ENCODE measurements at regions not wholly inside any gene's neighbourhood (a gene's known extent, or its start where the extent isn't known, plus 50 kb on each side); places are given as distances from the start of the nearest gene placed in this dataset.

DNA sequence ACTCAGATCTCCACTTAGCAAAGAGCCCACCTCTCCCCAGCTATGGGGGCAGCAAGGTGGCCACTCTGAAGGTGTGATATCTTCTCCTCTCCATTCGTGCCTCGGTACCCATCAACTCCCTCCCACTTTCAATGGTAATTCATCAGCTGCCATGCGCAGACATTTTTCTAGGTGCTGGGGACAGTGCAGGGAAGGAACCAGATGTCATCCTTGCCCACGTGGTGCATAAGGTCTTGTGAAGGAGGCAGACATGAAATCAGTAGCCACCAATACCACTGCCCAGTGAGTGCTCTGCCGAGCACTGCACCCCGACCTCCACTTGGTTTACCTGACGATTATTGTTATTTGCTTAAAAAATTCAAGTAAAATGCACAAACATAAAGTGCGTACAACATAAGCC lies 76.3 kb upstream of the CSF3R start:
- Mint-ChIP-seq H3K36me3 (no peaks in the 10 kb centered on the region), H3K27ac (no peak overlapping the region), H3K9me3 (no peaks in the 10 kb centered on the region), H3K4me1 (no peaks in the 10 kb centered on the region), H3K4me3 (no peak overlapping the region), H3K27me3 (ENCODE audit: low read depth) (peaks cover 47% of the 10 kb centered on the region)
- peak in 1 of 2 experiments; percentile 17 for DNase-seq (ENCODE audit: low spot score in 2 of 2, unreplicated experiment in 2 of 2)
- TF ChIP-seq, protein P1, sequence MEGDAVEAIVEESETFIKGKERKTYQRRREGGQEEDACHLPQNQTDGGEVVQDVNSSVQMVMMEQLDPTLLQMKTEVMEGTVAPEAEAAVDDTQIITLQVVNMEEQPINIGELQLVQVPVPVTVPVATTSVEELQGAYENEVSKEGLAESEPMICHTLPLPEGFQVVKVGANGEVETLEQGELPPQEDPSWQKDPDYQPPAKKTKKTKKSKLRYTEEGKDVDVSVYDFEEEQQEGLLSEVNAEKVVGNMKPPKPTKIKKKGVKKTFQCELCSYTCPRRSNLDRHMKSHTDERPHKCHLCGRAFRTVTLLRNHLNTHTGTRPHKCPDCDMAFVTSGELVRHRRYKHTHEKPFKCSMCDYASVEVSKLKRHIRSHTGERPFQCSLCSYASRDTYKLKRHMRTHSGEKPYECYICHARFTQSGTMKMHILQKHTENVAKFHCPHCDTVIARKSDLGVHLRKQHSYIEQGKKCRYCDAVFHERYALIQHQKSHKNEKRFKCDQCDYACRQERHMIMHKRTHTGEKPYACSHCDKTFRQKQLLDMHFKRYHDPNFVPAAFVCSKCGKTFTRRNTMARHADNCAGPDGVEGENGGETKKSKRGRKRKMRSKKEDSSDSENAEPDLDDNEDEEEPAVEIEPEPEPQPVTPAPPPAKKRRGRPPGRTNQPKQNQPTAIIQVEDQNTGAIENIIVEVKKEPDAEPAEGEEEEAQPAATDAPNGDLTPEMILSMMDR (IDR thresholded peaks at IDR 0.05; ENCODE audit: unreplicated experiment), result no peak

DNA sequence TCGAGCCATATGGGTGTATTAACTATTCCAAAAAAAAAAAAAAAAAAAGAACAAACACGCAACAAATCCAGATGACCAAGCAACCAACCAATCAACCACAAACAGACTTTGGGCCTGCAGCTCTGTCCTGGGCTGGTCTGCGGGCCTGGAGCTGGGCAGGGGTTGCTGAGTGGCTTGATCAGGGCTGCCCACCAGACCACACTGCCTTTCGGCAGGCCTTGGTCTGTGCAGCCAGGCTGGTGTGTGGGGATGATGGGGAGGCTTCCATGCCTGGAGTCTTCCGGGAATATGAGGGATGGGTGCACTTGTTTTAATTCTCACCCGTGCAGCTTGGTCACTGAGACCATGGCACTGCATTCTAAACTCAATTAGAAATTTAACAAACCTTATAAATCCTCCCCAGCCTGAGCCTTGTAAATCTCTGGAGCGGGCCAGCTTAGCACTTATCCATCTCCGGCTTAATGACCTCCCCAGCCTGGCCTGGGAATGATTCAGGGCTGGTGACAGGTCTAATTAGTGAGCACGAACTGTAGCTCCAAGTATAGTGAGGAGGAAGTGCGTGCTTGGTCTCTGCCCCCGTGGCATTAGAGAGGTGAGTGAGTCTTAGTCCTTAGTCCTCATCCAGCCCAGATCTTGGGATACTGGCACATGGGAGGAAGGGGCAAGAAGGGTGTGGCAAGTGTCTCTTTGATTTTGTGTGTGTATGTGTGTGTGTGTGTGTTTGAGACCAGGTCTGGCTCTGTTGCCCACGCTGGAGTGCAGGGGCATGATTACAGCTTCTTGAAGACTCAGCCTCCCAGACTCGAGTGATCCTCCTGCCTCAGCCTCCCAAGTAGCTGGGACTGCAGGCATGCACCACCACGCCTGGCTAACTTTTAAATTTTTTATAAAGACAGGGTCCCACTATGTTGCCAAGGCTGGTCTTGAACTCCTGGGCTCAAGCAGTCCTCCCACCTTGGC lies 74.6 kb upstream of the CSF3R start:
- Mint-ChIP-seq H3K27me3 (ENCODE audit: low read depth) (peaks cover 57% of the 10 kb centered on the region), H3K4me3 (no peak overlapping the region), H3K4me1 (no peaks in the 10 kb centered on the region), H3K27ac (no peak overlapping the region), H3K36me3 (no peaks in the 10 kb centered on the region), H3K9me3 (no peaks in the 10 kb centered on the region)
- TF ChIP-seq, protein P1 (IDR thresholded peaks at IDR 0.05; ENCODE audit: unreplicated experiment), result no peak
- peak in 1 of 2 experiments; percentile 26 for DNase-seq (ENCODE audit: low spot score in 2 of 2, unreplicated experiment in 2 of 2)

DNA sequence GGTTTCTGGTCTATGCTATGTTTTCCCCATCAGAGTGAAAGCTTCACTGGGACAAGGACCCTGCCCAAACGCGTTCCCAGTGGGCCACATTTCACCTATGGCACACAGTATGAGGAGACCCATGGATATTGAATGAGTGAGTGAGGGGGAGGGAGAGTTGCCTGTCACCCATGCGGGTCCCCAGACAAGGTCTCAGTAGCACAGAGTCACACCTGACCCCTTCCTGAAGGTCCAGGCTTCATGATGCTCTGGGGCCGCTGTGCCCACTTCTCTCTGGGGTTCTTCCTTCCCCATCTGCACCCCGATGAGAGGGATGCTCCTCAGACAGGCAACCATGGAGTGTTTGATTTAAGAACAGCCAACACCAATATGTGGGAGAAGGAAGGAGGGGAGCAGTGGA lies 72.3 kb upstream of the CSF3R start:
- Mint-ChIP-seq H3K4me1 (no peaks in the 10 kb centered on the region), H3K36me3 (no peaks in the 10 kb centered on the region), H3K27me3 (ENCODE audit: low read depth) (peaks cover 74% of the 10 kb centered on the region), H3K9me3 (no peaks in the 10 kb centered on the region), H3K4me3 (no peak overlapping the region), H3K27ac (no peak overlapping the region)
- DNase-seq (ENCODE audit: low spot score in 2 of 2, unreplicated experiment in 2 of 2), result peak in 1 of 2 experiments; percentile 36
- TF ChIP-seq, protein P1 (IDR thresholded peaks at IDR 0.05; ENCODE audit: unreplicated experiment), result no peak

DNA sequence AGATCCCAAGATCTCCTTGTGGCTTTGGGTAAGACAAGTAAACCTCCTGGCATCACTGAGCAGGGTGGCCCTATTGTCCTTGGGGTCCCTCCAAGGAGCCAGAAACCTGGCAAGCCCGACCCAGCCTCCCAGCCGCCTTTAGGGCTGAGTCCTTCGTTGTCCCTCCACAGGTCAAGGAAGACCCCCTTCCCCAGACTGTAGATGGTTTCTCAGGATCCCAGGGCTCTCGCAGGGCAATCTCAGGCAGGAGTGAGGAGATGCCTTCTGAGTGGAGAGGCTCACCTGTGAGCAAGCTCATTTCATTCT lies 71.6 kb upstream of the CSF3R start:
- H3K9me3 Mint-ChIP-seq, result no peaks in the 10 kb centered on the region
- no peak overlapping the region for H3K27ac Mint-ChIP-seq
- TF ChIP-seq, protein P1 (IDR thresholded peaks at IDR 0.05; ENCODE audit: unreplicated experiment), result no peak
- peak in 1 of 2 experiments; percentile 31 for DNase-seq (ENCODE audit: low spot score in 2 of 2, unreplicated experiment in 2 of 2)
- no peak overlapping the region for H3K4me3 Mint-ChIP-seq
- peaks cover 82% of the 10 kb centered on the region for H3K27me3 Mint-ChIP-seq (ENCODE audit: low read depth)
- no peaks in the 10 kb centered on the region for H3K4me1 Mint-ChIP-seq
- no peaks in the 10 kb centered on the region for H3K36me3 Mint-ChIP-seq

DNA sequence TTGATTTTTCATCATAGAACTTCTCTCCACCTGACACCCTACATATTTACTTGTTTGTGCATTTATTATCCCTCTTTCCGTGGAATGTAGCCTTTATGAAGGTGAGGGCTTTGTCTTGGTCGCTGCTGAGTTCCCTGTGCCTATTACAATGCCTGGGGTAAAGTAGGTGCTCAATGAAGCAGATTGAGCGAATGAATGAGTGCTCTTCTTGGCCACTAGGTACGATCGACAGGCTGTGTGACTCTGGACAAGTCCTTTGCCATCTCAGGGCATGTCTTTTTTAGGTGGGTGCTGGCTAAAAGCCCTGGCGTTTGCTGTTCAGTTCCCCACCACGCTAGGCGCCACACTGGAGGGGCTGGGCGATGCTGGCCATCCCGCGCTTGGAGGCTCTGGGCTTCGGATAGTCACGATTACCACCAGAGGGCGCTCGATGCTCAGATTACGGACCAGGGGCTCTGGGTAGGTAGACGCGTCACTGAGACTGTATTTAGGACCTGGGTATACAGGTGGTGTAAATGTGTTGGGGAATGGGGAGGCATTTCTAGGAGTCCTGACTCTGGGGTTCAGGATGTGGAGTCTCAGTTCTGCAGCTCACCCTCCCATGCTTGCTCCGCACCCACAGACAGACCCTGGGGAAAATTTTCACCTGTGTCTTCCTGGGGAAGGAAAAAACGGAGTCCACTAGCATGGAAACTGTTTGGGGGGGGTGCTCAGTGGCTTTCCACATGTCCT lies 71.0 kb upstream of the CSF3R start:
- Mint-ChIP-seq H3K27me3 (ENCODE audit: low read depth) (peaks cover 84% of the 10 kb centered on the region), H3K4me1 (no peaks in the 10 kb centered on the region), H3K9me3 (no peaks in the 10 kb centered on the region), H3K36me3 (no peaks in the 10 kb centered on the region), H3K27ac (no peak overlapping the region), H3K4me3 (no peak overlapping the region)
- TF ChIP-seq, protein P1 (IDR thresholded peaks at IDR 0.05; ENCODE audit: unreplicated experiment), result peak; percentile 76
- peak; percentile 61 to 81 for DNase-seq (ENCODE audit: low spot score in 2 of 2, unreplicated experiment in 2 of 2)
